ENCODE measurements at regions not wholly inside any gene's neighbourhood (a gene's known extent, or its start where the extent isn't known, plus 50 kb on each side); places are given as distances from the start of the nearest gene placed in this dataset.

GRCh38 chr5:115459855-115460341, 84.7 kb downstream of the FEM1C start:
- peak; percentile 90 for DNase-seq (ENCODE audit: low read depth)
- no peak overlapping the region for H3K4me3 ChIP-seq (ENCODE audit: low read length)
- TF ChIP-seq CTCF (conservative IDR thresholded peaks at IDR 0.05; ENCODE audit: low read length) = no peak

DNA sequence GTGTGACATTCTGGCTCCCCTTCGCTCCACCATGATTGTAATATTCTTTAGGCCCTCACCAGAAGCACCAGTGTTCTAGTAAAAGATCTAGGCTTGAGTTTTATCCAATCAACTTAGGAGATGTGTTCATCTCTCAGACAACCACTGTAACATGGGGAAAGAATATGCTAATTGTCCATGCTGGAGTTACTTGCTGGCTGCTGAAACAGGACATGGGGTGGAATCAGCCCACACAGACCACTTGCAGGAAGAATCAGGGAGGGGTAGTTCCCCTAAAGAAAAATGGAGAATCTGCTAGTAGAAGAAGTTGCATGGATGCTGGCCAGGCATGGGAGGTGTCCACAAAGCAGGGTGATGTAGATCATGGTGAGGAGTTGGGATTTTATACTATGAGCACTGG, 86.2 kb downstream of the FEM1C start:
- H3K4me3 ChIP-seq (ENCODE audit: low read length) = no peak overlapping the region
- no peak for TF ChIP-seq CTCF (conservative IDR thresholded peaks at IDR 0.05; ENCODE audit: low read length)
- DNase-seq (ENCODE audit: low read depth) = no peak

- no peak overlapping the region for H3K4me3 ChIP-seq (ENCODE audit: low read length)
- TF ChIP-seq CTCF (conservative IDR thresholded peaks at IDR 0.05; ENCODE audit: low read length) = no peak
- DNase-seq (ENCODE audit: low read depth) = no peak
Observed at GRCh38 chr5:115458003-115458409, 86.6 kb downstream of the FEM1C start.

DNA sequence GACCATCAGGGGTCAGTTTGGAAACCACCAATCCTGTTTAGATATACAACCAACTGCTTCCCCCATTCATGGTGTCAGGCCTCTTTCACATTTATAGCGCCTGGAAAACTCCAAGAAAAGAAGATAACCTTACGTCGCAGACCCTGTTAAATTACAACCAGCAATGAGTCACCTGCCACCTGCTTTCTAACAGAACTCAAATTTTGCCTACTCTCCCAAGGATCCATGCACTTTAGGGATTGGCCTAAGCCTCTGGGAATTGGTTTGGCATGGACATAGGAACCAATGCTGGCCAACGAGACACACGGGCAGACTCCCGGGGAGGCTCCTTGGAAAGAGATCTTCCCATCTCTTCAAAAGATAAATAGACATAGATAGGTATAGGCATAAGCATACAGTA, 87.0 kb downstream of the FEM1C start:
- no peak for TF ChIP-seq CTCF (conservative IDR thresholded peaks at IDR 0.05; ENCODE audit: low read length)
- H3K4me3 ChIP-seq (ENCODE audit: low read length) = no peak overlapping the region
- no peak for DNase-seq (ENCODE audit: low read depth)

GRCh38 chr5:115456539-115457040, 88.0 kb downstream of the FEM1C start:
- no peak for TF ChIP-seq CTCF (conservative IDR thresholded peaks at IDR 0.05; ENCODE audit: low read length)
- no peak overlapping the region for H3K4me3 ChIP-seq (ENCODE audit: low read length)
- no peak for DNase-seq (ENCODE audit: low read depth)

DNA sequence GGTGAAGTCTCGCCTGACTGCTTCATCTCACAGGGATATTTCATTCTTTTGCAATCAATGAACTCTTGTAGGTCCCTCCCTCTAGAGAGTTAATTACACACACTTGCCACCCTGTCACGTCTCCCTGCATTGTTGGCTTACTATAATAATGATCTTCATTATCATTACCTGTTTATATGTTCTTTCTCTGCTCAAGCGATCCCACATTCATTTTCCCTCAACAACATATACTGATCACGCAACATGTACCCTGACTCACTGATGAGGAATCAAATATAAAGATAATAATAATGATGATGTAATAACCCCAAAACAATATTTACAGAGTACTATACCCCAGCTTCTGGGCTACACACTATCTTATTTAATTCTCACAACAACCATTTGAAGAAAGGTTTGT, 88.5 kb downstream of the FEM1C start:
- no peak for DNase-seq (ENCODE audit: low read depth)

More for the DNA sequence above, 88.5 kb downstream of the FEM1C start:
- no peak for TF ChIP-seq CTCF (conservative IDR thresholded peaks at IDR 0.05; ENCODE audit: low read length)
- no peak overlapping the region for H3K4me3 ChIP-seq (ENCODE audit: low read length)

Data from AG10803 (cell line).